Neuronal stem cell (in vitro differentiated cells): ENCODE measurements at regions not wholly inside any gene's neighbourhood (a gene's known extent, or its start where the extent isn't known, plus 50 kb on each side); places are given as distances from the start of the nearest gene placed in this dataset.
"Not testable (repeated sequence)": the region's sequence is repeated elsewhere in the genome, so short reads cannot be mapped to it uniquely, and the experiment has no call there.

Source experiments
- DNase-seq: peaks from one replicate; pipeline ENCODE4 v3.0.0-alpha.2; 2013; ENCODE audit warnings: low spot score
- H2AFZ ChIP-seq: one replicate; pipeline ENCODE4 v1.6.1; 2013; ENCODE audit warnings: mild to moderate bottlenecking, low read length, inconsistent platforms
- H2AK5ac ChIP-seq: 2 replicates; pipeline ENCODE4 v1.6.1; 2013; ENCODE audit warnings: low read depth, mild to moderate bottlenecking, inconsistent platforms, low read length, moderate library complexity, mixed read lengths
- H2BK120ac ChIP-seq: 2 replicates; pipeline ENCODE4 v1.6.1; 2013; ENCODE audit warnings: low read depth, mild to moderate bottlenecking, inconsistent platforms, low read length, moderate library complexity, mixed read lengths
- H2BK12ac ChIP-seq: one replicate; pipeline ENCODE4 v1.6.1; 2013; ENCODE audit warnings: low read length, inconsistent platforms
- H2BK15ac ChIP-seq: 2 replicates; pipeline ENCODE4 v1.6.1; 2013; ENCODE audit warnings: mild to moderate bottlenecking, low read length, inconsistent platforms, mixed read lengths
- H2BK5ac ChIP-seq: one replicate; pipeline ENCODE4 v1.6.1; 2013; ENCODE audit warnings: inconsistent platforms, mild to moderate bottlenecking, low read length, moderate library complexity
- H3K14ac ChIP-seq: one replicate; pipeline ENCODE4 v1.6.1; 2013; ENCODE audit warnings: low read length, inconsistent platforms
- H3K18ac ChIP-seq: 2 replicates; pipeline ENCODE4 v1.6.1; 2013; ENCODE audit warnings: low read length, inconsistent platforms
- H3K23ac ChIP-seq: 2 replicates; pipeline ENCODE4 v1.6.1; 2013; ENCODE audit warnings: low read depth, mild to moderate bottlenecking, mixed read lengths, low read length, inconsistent platforms; ENCODE audit not compliant: poor library complexity
- H3K27ac ChIP-seq: replicated peaks from 3 replicates; pipeline ENCODE4 v1.5.1; 2013; ENCODE audit warnings: low read length, inconsistent platforms
- H3K27me3 ChIP-seq, 3 experiments: 2 replicates each; pipeline ENCODE4 v1.6.1; 2013; ENCODE audit warnings: low read length in 3 of 3, mild to moderate bottlenecking in 2 of 3, inconsistent platforms in 1 of 3, low read depth in 1 of 3, mixed read lengths in 1 of 3, moderate library complexity in 1 of 3; ENCODE audit not compliant: control insufficient read depth in 3 of 3, insufficient read depth in 3 of 3
- H3K36me3 ChIP-seq, 2 donors: replicated peaks in 1 of 2; 2 replicates each; pipeline ENCODE4 v1.6.1; 2013; ENCODE audit warnings: low read length in 2 of 2; ENCODE audit not compliant: control insufficient read depth in 2 of 2, insufficient read depth in 2 of 2
- H3K4ac ChIP-seq: 2 replicates; pipeline ENCODE4 v1.6.1; 2013; ENCODE audit warnings: inconsistent platforms, mild to moderate bottlenecking, low read length, moderate library complexity
- H3K4me1 ChIP-seq, 2 donors: 1 replicate in 1 of 2; 2 replicates in 1 of 2; pipeline ENCODE4 v1.6.1; 2013; ENCODE audit warnings: low read length in 2 of 2, low read depth in 1 of 2; ENCODE audit not compliant: control insufficient read depth in 2 of 2, insufficient read depth in 1 of 2
- H3K4me2 ChIP-seq: one replicate; pipeline ENCODE4 v1.6.1; 2013; ENCODE audit warnings: mild to moderate bottlenecking, low read length, inconsistent platforms; ENCODE audit not compliant: insufficient read depth, poor library complexity, severe bottlenecking
- H3K4me3 ChIP-seq, 2 donors: 2 replicates each; pipeline ENCODE4 v1.5.1; 2013; ENCODE audit warnings: low read length in 2 of 2, mild to moderate bottlenecking in 2 of 2, inconsistent platforms in 1 of 2, moderate library complexity in 1 of 2
- H3K79me1 ChIP-seq: one replicate; pipeline ENCODE4 v1.6.1; 2013; ENCODE audit warnings: low read depth, mild to moderate bottlenecking, inconsistent platforms, low read length, moderate library complexity
- H3K9ac ChIP-seq: one replicate; pipeline ENCODE4 v1.6.1; 2013; ENCODE audit warnings: mild to moderate bottlenecking, low read depth, low read length, inconsistent platforms; ENCODE audit not compliant: poor library complexity
- H3K9me3 ChIP-seq, 2 donors: replicated peaks in 1 of 2; 2 replicates each; pipeline versions ENCODE3 to v1.6.1; 2013; ENCODE audit warnings: low read length in 2 of 2, mild to moderate bottlenecking in 2 of 2, inconsistent platforms in 1 of 2, low read depth in 1 of 2, mixed read lengths in 1 of 2, moderate library complexity in 1 of 2; ENCODE audit not compliant: control insufficient read depth in 2 of 2, insufficient read depth in 1 of 2
- H4K8ac ChIP-seq: one replicate; pipeline ENCODE4 v1.6.1; 2013; ENCODE audit warnings: low read depth, mild to moderate bottlenecking, inconsistent platforms, low read length, moderate library complexity
- H4K91ac ChIP-seq: one replicate; pipeline ENCODE4 v1.6.1; 2013; ENCODE audit warnings: low read length, low read depth, mild to moderate bottlenecking, inconsistent platforms; ENCODE audit not compliant: poor library complexity
- WGBS, 2 donors: extraction: QIAGEN DNeasy Blood & Tissue Kit; methylation state at CpG; one replicate each; pipeline ENCODE4 v1.1.7; 2013; ENCODE audit warnings: missing lambda C conversion rate in 2 of 2, mixed read lengths in 1 of 2; ENCODE audit not compliant: insufficient read length in 2 of 2, insufficient replicate concordance in 1 of 2; ENCODE audit errors: extremely low coverage in 2 of 2; 5-methylcytosine and 5-hydroxymethylcytosine counted together

- H3K4me1 ChIP-seq = no peaks in the 10 kb centered on the region
- H2AK5ac ChIP-seq = no peak overlapping the region
- H2BK15ac ChIP-seq = no peak overlapping the region
- no peak overlapping the region for H3K14ac ChIP-seq
- no peak for DNase-seq
- no peak overlapping the region for H2BK5ac ChIP-seq
- no peak overlapping the region for H3K4me3 ChIP-seq
- no peak overlapping the region for H3K4ac ChIP-seq
- H3K27me3 ChIP-seq = no peaks in the 10 kb centered on the region
- H3K27ac ChIP-seq = no peak overlapping the region
- H3K18ac ChIP-seq = no peak overlapping the region
- H2BK12ac ChIP-seq = no peak overlapping the region
- no peak overlapping the region for H2BK120ac ChIP-seq
- no peak overlapping the region for H2AFZ ChIP-seq
- H3K23ac ChIP-seq = no peak overlapping the region
- H4K8ac ChIP-seq = no peak overlapping the region
- no peak overlapping the region for H3K9ac ChIP-seq
- H3K4me2 ChIP-seq = no peak overlapping the region
- H3K79me1 ChIP-seq = no peaks in the 10 kb centered on the region
- no peaks in the 10 kb centered on the region for H3K36me3 ChIP-seq
- no peaks in the 10 kb centered on the region for H3K9me3 ChIP-seq
- WGBS, 2 donors = no CpG with 5 or more reads among the region's 7 CpGs
- H4K91ac ChIP-seq = no peak overlapping the region
These were observed 200.8 kb upstream of the GIMD1 start for GRCh38 chr4:106569146-106570031.

- Histone ChIP-seq H2AK5ac (no peak overlapping the region), H4K8ac (no peak overlapping the region), H3K4me2 (no peak overlapping the region), H3K4me1 (no peaks in the 10 kb centered on the region), H2BK12ac (no peak overlapping the region), H3K9ac (no peak overlapping the region), H2BK5ac (no peak overlapping the region), H3K9me3 (no peaks in the 10 kb centered on the region), H3K79me1 (no peaks in the 10 kb centered on the region), H3K18ac (no peak overlapping the region), H2BK120ac (no peak overlapping the region), H3K27me3 (no peaks in the 10 kb centered on the region), H3K36me3 (no peaks in the 10 kb centered on the region), H3K27ac (no peak overlapping the region), H2BK15ac (no peak overlapping the region), H3K4me3 (no peak overlapping the region), H3K4ac (no peak overlapping the region), H2AFZ (no peak overlapping the region), H3K14ac (no peak overlapping the region), H3K23ac (no peak overlapping the region), H4K91ac (no peak overlapping the region)
- no peak for DNase-seq
- WGBS, 2 donors = no CpG with 5 or more reads among the region's 2 CpGs
These were observed 197.1 kb upstream of the GIMD1 start for GRCh38 chr4:106565727-106566126.

- not testable (repeated sequence) for H3K9me3 ChIP-seq, H2AFZ ChIP-seq, H2BK12ac ChIP-seq, H3K79me1 ChIP-seq, H3K4me2 ChIP-seq, H3K23ac ChIP-seq, H3K27me3 ChIP-seq, H2BK120ac ChIP-seq, H3K4me1 ChIP-seq, H2BK15ac ChIP-seq, H3K4ac ChIP-seq, H3K9ac ChIP-seq, H3K27ac ChIP-seq, H4K8ac ChIP-seq, DNase-seq, H2BK5ac ChIP-seq, H3K36me3 ChIP-seq, H2AK5ac ChIP-seq, H3K4me3 ChIP-seq, H3K18ac ChIP-seq, H3K14ac ChIP-seq, H4K91ac ChIP-seq
- WGBS, 2 donors = no CpG with 5 or more reads among the region's 11 CpGs
These were observed 195.1 kb upstream of the GIMD1 start for GRCh38 chr4:106563637-106564036.

GRCh38 chr4:106551724-106552123 is 183.1 kb upstream of the GIMD1 start:
- Histone ChIP-seq H2BK5ac (no peak overlapping the region), H3K4ac (no peak overlapping the region), H4K8ac (no peak overlapping the region), H3K18ac (no peak overlapping the region), H2AFZ (no peak overlapping the region), H2BK15ac (no peak overlapping the region), H4K91ac (no peak overlapping the region), H3K9ac (no peak overlapping the region), H3K36me3 (no peaks in the 10 kb centered on the region), H3K14ac (no peak overlapping the region), H3K4me3 (no peak overlapping the region), H3K79me1 (no peaks in the 10 kb centered on the region), H3K4me1 (no peaks in the 10 kb centered on the region), H3K27ac (no peak overlapping the region), H2AK5ac (no peak overlapping the region), H3K27me3 (no peaks in the 10 kb centered on the region), H2BK120ac (no peak overlapping the region), H3K4me2 (no peak overlapping the region), H3K9me3 (no peaks in the 10 kb centered on the region), H2BK12ac (no peak overlapping the region), H3K23ac (no peak overlapping the region)
- DNase-seq = no peak
- WGBS, 2 donors = no CpG with 5 or more reads among the region's 2 CpGs
